ENCODE measurements at regions not wholly inside any gene's neighbourhood (a gene's known extent, or its start where the extent isn't known, plus 50 kb on each side); places are given as distances from the start of the nearest gene placed in this dataset.
"Not testable (repeated sequence)": the region's sequence is repeated elsewhere in the genome, so short reads cannot be mapped to it uniquely, and the experiment has no call there.

DNA sequence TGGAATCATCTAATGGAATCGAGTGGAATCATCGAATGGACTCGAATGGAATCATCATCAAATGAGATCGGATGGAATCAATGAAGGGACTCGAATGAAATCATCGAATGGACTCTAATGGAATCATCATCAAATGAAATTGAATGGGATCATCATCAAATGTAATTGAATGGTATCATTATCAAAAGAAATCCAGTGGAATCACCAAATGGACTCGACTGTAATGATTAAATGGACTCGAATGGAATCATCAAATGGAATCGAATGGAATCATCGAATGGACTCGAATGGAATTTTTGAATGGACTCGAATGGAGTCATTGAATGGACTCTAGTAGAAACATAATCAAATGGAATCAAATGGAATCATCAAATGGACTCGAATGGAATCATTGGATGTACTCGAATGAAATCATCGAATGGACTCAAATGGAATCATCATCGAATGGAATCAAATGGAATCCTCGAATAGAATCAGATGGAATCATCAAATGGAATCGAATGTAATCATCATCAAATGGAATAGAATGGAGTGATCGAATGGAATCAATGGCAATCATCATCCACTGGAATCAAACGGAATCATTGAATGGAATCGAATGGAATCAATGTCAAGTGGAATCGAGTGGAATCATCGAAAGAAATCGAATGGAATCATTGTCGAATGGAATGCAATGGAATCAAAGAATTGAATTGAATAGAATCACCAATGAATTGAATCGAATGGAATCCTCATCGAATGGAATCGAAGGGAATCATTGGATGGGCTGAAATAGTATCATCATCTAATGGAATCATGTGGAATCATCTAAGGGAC, 234.2 kb downstream of the SHCBP1 start:
- DNase-seq, result not testable (repeated sequence)

DNA sequence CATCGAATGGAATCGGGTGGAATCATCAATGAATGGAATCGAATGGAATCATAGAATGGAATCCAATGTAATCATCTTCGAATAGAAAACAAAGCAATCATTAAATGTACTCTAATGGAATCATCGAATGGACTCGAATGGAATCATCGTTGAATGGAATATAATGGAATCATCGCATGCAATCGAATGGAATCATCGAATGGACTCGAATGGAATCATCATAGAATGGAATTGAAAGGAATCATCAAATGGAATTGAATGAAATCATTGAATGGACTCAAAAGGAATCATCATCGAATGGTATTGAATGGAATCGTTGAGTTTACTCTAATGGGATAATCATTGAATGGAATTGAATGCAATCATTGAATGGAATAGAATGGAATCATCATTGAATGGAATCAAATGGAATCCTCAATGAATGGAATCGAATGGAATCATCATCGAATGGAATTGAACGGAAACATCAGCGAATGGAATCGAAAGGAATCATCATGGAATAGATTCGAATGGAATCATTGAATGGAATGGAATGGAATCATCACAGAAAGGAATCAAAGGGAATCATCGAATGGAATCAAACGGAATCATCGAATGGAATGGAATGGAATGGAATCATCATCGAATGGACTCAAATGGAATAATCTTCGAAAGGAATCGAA, 234.9 kb downstream of the SHCBP1 start:
- DNase-seq, result not testable (repeated sequence)

DNA sequence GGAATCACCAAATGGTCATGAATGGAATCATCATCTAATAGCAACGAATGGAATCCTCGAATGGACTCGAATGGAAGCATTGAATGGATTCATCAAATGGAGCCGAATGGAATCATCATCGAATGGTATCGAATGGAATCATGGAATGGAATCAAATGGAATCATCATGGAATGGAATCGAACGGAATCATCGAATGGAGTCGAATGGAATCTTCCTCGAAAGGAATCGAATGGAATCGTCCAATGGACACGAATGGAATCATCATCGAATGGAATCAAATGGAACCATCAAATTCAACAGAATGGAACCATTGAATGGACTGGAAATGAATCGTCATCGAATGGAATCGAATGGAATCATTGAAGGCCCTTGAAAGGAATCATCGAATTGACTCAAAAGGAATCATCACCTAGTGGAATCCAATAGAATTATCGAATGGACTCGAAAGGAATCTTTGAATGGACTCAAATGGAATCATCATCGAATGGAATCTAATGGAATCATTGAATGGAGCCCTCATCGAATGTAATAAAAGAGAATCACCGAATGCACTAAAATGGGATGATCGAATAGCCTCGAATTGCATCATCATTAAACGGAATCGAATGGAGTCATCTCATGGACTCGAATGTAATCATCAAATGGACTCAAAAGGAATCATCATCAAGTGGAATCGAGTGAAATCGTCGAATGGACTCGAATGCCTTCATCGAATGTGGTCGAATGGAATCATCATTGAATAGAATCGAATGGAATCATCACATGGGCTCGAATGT, 236.7 kb downstream of the SHCBP1 start:
- not testable (repeated sequence) for DNase-seq

DNA sequence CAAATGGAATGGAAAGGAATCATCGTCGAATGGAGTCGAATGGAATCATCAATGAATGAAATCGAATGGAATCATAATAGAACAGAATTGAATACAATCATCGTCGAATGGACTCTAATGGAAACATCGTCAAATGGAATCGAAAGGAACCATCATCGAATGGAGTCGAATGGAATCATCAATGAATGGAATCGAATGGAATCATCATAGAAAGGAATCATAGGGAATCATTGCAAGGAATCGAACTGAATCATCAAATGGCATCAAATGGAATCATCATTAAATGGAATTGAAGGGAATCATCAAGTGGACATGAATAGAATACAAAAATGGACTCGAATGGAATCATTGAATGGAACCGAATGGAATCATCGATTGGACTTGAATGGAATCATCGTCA, 237.6 kb downstream of the SHCBP1 start:
- not testable (repeated sequence) for DNase-seq

DNA sequence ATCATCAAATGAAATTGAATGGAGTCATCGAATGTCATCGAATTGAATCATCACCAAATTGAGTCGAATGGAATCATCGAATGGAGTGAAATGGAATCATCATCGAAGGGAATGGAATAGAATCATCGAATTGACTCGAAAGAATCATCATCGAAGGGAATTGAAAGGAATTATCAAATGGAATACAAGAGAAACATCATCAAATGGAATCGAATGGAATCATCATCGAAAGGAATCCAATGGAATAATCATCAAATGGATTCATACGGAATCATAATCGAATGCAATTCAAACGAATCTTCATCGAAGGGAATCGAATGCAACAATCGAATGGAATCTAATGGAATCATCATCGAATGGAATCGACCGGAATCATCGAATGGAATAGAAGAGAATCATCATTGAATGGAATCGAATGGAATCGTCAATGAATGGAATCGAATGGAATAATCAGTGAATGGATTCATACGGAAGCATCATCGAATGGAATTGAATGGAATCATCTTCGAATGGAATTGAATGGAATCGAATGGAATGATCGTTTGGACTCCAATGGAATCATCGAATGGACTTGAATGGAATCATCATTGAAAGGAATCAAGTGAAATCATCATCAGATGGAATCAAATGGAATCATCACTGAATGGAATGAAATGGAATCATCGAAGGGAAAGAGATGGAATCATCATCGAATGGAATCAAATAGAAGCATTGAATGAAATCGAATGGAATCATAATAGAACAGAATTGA, 238.2 kb downstream of the SHCBP1 start:
- DNase-seq, result not testable (repeated sequence)

DNA sequence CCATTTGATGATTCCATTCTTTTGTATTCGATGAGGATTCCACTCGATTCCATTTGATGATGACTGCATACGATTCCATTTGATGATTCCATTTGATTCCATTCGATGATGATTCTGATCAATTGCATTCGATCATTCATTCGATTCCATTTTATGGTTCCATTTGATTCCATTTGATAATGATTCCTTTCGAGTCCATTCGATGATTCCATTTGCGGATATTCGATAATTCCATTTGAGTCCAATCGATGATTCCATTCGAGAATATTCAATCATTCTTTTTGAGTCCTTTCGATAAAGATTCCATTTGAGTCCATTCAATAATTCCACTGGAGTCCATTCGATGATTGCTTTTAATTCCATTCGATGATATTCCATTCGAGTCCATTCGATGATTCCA, 239.1 kb downstream of the SHCBP1 start:
- DNase-seq, result not testable (repeated sequence)

DNA sequence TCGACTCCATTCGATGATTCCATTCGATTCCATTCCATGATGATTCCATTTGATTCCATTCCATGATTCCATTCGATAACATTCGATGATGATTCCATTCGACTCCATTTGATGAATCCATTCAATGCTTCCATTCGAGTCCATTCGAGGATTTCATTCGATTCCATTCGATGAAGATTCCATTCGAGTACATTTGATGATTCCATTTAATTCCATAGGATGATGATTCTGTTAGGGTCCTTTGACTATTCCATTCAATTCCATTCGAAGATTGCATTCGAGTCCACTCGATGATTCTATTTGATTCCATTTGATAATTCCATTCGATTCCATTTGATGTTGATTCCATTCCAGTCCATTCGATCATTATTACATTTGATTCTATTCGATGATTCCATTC, 239.8 kb downstream of the SHCBP1 start:
- not testable (repeated sequence) for DNase-seq
